WTC11 (cell line): ENCODE measurements at regions not wholly inside any gene's neighbourhood (a gene's known extent, or its start where the extent isn't known, plus 50 kb on each side); places are given as distances from the start of the nearest gene placed in this dataset.

ENCODE experiments used
- ATAC-seq: fragments of 200-7000 bp; cut with Tn5 transposase; 2 replicates; pipeline ENCODE4 v1.10.0; 2021; ENCODE audit warnings: mild to moderate bottlenecking, moderate library complexity
- CTCF ChIA-PET: fragments of 300-600 bp; sonication (Branson Sonifier 250); formaldehyde crosslinking; loops from one replicate; lab custom pipeline; 2021; ENCODE audit warnings: antibody characterized with exemption; lab: Charles Lee
- POLR2A ChIA-PET: fragments of 350-600 bp; sonication (Branson Sonifier 250); formaldehyde crosslinking; loops from one replicate; lab custom pipeline; 2021; ENCODE audit warnings: antibody characterized with exemption; lab: Charles Lee
- DNase-seq: peaks from one replicate; pipeline ENCODE4 v3.0.0; 2021; ENCODE audit warnings: low spot score
- H3K27ac Mint-ChIP-seq: 2 replicates; pipeline ENCODE4 v1.8.0; 2021; ENCODE audit warnings: mixed read lengths
- H3K27me3 Mint-ChIP-seq: 2 replicates; pipeline ENCODE4 v1.8.0; 2021; ENCODE audit warnings: low read depth, mild to moderate bottlenecking, moderate library complexity, mixed read lengths
- H3K36me3 Mint-ChIP-seq: 2 replicates; pipeline ENCODE4 v1.8.0; 2021; ENCODE audit warnings: mixed read lengths
- H3K4me1 Mint-ChIP-seq: 2 replicates; pipeline ENCODE4 v1.8.0; 2022; ENCODE audit warnings: mixed read lengths
- H3K4me3 Mint-ChIP-seq: 2 replicates; pipeline ENCODE4 v1.8.0; 2021; ENCODE audit warnings: mild to moderate bottlenecking, moderate library complexity, mixed read lengths
- H3K9me3 Mint-ChIP-seq: 2 replicates; pipeline ENCODE4 v1.8.0; 2021; ENCODE audit warnings: mixed read lengths
- CREM ChIP-seq: sonication (generic); formaldehyde crosslinking; IDR thresholded peaks from 2 replicates; pipeline ENCODE4 v1.8.1; 2022; ENCODE audit warnings: mild to moderate bottlenecking, missing genetic modification reagents, moderate library complexity
- ESRRA ChIP-seq: sonication (generic); formaldehyde crosslinking; IDR thresholded peaks from 2 replicates; pipeline ENCODE4 v1.8.1; 2022; ENCODE audit warnings: mild to moderate bottlenecking, missing genetic modification reagents, borderline replicate concordance
- FOXJ3 ChIP-seq: sonication (generic); formaldehyde crosslinking; IDR thresholded peaks from 2 replicates; pipeline ENCODE4 v1.9.0; 2021; ENCODE audit warnings: missing genetic modification reagents, mild to moderate bottlenecking, borderline replicate concordance
- GTF2I ChIP-seq: fragments of 250-450 bp; sonication (Bioruptor Pico); conservative IDR thresholded peaks from 2 replicates; pipeline ENCODE4 v1.4.0; 2021; ENCODE audit warnings: mild to moderate bottlenecking
- HMGA2 ChIP-seq: fragments of 250-450 bp; sonication (Bioruptor Pico); IDR thresholded peaks from 2 replicates; pipeline ENCODE4 v1.4.0; 2021; ENCODE audit warnings: mild to moderate bottlenecking, moderate library complexity
- NFE2L1 ChIP-seq: sonication (generic); formaldehyde crosslinking; IDR thresholded peaks from 2 replicates; pipeline ENCODE4 v1.8.1; 2023; ENCODE audit warnings: missing genetic modification reagents
- PRRX2 ChIP-seq: fragments of 250-450 bp; sonication (Bioruptor Pico); IDR thresholded peaks from 2 replicates; pipeline ENCODE4 v1.8.0; 2021; ENCODE audit warnings: mild to moderate bottlenecking
- TEAD1 ChIP-seq: sonication (generic); formaldehyde crosslinking; IDR thresholded peaks from 2 replicates; pipeline ENCODE4 v1.8.0; 2022; ENCODE audit warnings: mild to moderate bottlenecking, missing genetic modification reagents
- ZBTB21 ChIP-seq: sonication (generic); formaldehyde crosslinking; IDR thresholded peaks from 2 replicates; pipeline ENCODE4 v1.8.1; 2023; ENCODE audit warnings: mild to moderate bottlenecking, missing genetic modification reagents, borderline replicate concordance
- ZNF121 ChIP-seq: sonication (generic); formaldehyde crosslinking; IDR thresholded peaks from 2 replicates; pipeline ENCODE4 v1.8.0; 2023; ENCODE audit warnings: missing genetic modification reagents
- ZNF317 ChIP-seq: sonication (generic); formaldehyde crosslinking; IDR thresholded peaks from 2 replicates; pipeline ENCODE4 v1.8.1; 2023; ENCODE audit warnings: low read depth, mild to moderate bottlenecking, moderate library complexity, missing genetic modification reagents, borderline replicate concordance
- ZNF396 ChIP-seq: fragments of 250-450 bp; sonication (Bioruptor Pico); IDR thresholded peaks from 2 replicates; pipeline ENCODE4 v1.8.0; 2021; ENCODE audit warnings: mild to moderate bottlenecking, moderate library complexity, borderline replicate concordance
- TF ChIP-seq, protein P1 (sequence below): sonication (generic); formaldehyde crosslinking; conservative IDR thresholded peaks from 2 replicates; pipeline ENCODE4 v1.8.1; 2023; ENCODE audit warnings: mild to moderate bottlenecking, low read depth, missing genetic modification reagents, moderate library complexity
- TF ChIP-seq, protein P2 (sequence below): sonication (generic); formaldehyde crosslinking; IDR thresholded peaks from 2 replicates; pipeline ENCODE4 v1.8.1; 2023; ENCODE audit warnings: mild to moderate bottlenecking, missing genetic modification reagents, borderline replicate concordance
- TF ChIP-seq, protein P3 (sequence below): sonication (generic); formaldehyde crosslinking; IDR thresholded peaks from 2 replicates; pipeline ENCODE4 v1.8.1; 2022; ENCODE audit warnings: mild to moderate bottlenecking, moderate library complexity, missing genetic modification reagents

DNA sequence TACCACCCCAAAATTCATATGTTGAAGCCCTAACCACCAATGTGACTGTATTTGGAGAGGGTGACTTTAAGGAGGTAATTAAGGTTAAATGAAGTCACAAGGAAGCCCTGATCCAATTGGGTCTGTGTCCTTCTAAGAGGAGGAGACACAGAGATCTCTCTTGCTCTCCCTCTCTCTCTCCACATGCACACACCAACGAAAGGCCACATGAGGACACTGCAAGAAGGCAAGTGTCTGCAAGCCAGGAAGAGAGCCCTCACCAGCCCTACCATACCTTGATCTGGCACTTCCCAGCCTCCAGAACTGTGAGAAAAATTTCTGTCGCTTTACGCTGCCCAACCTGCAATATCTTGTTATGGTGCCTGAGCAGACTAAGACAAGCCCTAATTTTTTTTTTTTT lies 56.0 kb upstream of the NEBL start (continued):
- TF ChIP-seq, protein P1, sequence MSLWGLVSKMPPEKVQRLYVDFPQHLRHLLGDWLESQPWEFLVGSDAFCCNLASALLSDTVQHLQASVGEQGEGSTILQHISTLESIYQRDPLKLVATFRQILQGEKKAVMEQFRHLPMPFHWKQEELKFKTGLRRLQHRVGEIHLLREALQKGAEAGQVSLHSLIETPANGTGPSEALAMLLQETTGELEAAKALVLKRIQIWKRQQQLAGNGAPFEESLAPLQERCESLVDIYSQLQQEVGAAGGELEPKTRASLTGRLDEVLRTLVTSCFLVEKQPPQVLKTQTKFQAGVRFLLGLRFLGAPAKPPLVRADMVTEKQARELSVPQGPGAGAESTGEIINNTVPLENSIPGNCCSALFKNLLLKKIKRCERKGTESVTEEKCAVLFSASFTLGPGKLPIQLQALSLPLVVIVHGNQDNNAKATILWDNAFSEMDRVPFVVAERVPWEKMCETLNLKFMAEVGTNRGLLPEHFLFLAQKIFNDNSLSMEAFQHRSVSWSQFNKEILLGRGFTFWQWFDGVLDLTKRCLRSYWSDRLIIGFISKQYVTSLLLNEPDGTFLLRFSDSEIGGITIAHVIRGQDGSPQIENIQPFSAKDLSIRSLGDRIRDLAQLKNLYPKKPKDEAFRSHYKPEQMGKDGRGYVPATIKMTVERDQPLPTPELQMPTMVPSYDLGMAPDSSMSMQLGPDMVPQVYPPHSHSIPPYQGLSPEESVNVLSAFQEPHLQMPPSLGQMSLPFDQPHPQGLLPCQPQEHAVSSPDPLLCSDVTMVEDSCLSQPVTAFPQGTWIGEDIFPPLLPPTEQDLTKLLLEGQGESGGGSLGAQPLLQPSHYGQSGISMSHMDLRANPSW (CRISPR knock-in tag), result no peak

DNA sequence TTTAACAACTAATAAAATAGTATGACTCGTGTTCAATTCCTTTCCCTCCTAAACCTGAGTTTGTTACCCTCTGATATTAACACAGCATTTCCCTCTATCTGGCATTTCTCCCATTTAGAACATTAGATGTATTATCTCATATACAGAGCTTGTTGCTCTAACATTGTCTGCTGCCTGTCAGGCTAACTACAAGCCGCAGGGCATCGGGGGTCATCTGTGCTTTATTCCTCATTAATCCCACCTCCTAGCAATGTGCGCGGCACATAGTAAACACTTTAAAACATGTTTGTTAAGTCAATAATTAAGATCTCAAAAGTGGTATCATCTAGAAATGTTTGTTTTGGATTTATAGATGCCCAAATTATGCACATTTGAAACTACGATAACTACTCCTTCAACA lies 52.9 kb upstream of the NEBL start:
- no peak for TF ChIP-seq ESRRA (CRISPR knock-in tag)
- TF ChIP-seq ZNF121 (CRISPR knock-in tag), result no peak
- no peak for TF ChIP-seq FOXJ3 (CRISPR knock-in tag)
- TF ChIP-seq CREM (CRISPR knock-in tag), result no peak
- TF ChIP-seq ZBTB21 (CRISPR knock-in tag), result no peak
- no peak for TF ChIP-seq PRRX2 (CRISPR knock-in tag)
- no peak overlapping the region for H3K4me3 Mint-ChIP-seq
- peak overlapping the region; percentile 54; the same call in 1 of the 2 replicates for H3K27ac Mint-ChIP-seq
- DNase-seq, result no peak
- ATAC-seq, result no peak
- H3K9me3 Mint-ChIP-seq, result peaks cover 10% of the 10 kb centered on the region
- POLR2A ChIA-PET, result no interaction called here
- peaks cover 49% of the 10 kb centered on the region for H3K4me1 Mint-ChIP-seq
- no peaks in the 10 kb centered on the region for H3K27me3 Mint-ChIP-seq
- peaks cover 11% of the 10 kb centered on the region; the same call in 1 of the 2 replicates for H3K36me3 Mint-ChIP-seq
- CTCF ChIA-PET, result no interaction called here

DNA sequence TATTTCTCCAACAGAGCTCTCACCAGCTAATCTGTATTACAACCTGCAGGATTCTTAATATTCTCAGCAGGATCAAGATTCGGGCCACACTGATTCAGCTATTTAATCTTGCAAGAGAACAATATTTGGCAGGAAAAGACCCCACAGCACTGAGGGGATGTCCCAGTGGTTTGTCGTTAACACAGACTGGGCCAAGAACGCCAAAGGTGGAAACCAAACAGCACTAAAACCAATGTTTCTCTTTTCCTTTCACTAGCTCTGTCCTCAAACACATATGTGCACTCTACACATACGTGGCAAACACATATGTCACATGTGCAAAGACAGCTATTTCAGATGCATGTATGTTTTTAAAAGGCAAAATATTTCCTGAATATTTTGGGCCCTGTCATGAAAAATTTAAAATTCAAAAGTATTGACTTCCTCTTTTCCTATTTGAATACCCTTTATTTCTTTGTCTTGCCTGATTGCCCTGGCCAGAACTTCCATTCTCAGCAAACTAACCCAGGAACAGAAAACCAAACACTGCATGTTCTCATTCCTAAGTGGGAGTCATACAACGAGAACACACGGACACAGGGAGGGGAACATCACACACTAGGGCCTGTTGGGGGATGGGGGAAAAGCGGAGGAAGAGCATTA lies 51.7 kb upstream of the NEBL start:
- TF ChIP-seq ZNF121 (CRISPR knock-in tag) (no peak), ZNF396 (no peak), ZNF317 (no peak), GTF2I (CRISPR knock-in tag) (no peak), ESRRA (CRISPR knock-in tag) (no peak), TEAD1 (no peak), HMGA2 (no peak), NFE2L1 (no peak)
- TF ChIP-seq, protein P2, sequence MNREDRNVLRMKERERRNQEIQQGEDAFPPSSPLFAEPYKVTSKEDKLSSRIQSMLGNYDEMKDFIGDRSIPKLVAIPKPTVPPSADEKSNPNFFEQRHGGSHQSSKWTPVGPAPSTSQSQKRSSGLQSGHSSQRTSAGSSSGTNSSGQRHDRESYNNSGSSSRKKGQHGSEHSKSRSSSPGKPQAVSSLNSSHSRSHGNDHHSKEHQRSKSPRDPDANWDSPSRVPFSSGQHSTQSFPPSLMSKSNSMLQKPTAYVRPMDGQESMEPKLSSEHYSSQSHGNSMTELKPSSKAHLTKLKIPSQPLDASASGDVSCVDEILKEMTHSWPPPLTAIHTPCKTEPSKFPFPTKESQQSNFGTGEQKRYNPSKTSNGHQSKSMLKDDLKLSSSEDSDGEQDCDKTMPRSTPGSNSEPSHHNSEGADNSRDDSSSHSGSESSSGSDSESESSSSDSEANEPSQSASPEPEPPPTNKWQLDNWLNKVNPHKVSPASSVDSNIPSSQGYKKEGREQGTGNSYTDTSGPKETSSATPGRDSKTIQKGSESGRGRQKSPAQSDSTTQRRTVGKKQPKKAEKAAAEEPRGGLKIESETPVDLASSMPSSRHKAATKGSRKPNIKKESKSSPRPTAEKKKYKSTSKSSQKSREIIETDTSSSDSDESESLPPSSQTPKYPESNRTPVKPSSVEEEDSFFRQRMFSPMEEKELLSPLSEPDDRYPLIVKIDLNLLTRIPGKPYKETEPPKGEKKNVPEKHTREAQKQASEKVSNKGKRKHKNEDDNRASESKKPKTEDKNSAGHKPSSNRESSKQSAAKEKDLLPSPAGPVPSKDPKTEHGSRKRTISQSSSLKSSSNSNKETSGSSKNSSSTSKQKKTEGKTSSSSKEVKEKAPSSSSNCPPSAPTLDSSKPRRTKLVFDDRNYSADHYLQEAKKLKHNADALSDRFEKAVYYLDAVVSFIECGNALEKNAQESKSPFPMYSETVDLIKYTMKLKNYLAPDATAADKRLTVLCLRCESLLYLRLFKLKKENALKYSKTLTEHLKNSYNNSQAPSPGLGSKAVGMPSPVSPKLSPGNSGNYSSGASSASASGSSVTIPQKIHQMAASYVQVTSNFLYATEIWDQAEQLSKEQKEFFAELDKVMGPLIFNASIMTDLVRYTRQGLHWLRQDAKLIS, result no peak
- TF ChIP-seq, protein P3, sequence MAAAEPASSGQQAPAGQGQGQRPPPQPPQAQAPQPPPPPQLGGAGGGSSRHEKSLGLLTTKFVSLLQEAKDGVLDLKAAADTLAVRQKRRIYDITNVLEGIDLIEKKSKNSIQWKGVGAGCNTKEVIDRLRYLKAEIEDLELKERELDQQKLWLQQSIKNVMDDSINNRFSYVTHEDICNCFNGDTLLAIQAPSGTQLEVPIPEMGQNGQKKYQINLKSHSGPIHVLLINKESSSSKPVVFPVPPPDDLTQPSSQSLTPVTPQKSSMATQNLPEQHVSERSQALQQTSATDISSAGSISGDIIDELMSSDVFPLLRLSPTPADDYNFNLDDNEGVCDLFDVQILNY, result no peak
- TF ChIP-seq, all 79 proteins: peak for 0
- DNase-seq, result no peak
- CTCF ChIA-PET, result no interaction called here
- Mint-ChIP-seq H3K27me3 (no peaks in the 10 kb centered on the region), H3K27ac (peak overlapping the region; percentile 91), H3K4me3 (no peak overlapping the region), H3K36me3 (peaks cover 6% of the 10 kb centered on the region; the same call in 1 of the 2 replicates), H3K4me1 (peaks cover 41% of the 10 kb centered on the region), H3K9me3 (peaks cover under 1% of the 10 kb centered on the region; the same call in 1 of the 2 replicates)
- POLR2A ChIA-PET, result no interaction called here
- ATAC-seq, result no peak; the same call in 1 of the 2 replicates
